ENCODE measurements at regions not wholly inside any gene's neighbourhood (a gene's known extent, or its start where the extent isn't known, plus 50 kb on each side); places are given as distances from the start of the nearest gene placed in this dataset.

DNA sequence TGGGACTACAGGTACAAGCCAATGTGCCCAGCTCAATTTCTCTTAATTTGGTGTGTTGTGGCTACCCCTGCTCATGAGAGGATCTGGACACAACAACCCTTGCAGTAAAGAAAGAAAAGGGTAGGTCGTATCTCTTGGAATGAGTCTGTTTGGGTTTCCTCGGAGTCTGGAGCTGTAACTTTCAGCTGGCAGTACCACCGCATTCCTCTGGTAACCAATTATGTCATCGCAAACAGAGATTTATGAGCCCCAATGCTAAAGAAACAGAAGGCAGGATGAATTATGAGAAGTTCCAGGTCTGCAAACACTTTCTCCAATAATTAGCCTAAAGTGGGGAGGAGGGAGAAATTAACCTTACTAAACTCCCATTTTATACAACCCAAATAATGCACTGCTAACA, 186.6 kb upstream of the NRP1 start:
- Histone ChIP-seq H3K36me3 (no peaks in the 10 kb centered on the region), H3K27ac (replicated peaks) (no peak overlapping the region), H3K4me3 (no peak overlapping the region), H3K27me3 (ENCODE audit: low read depth) (no peaks in the 10 kb centered on the region), H3K9me3 (replicated peaks) (no peaks in the 10 kb centered on the region), H3K4me1 (peaks cover 5% of the 10 kb centered on the region)
- intact Hi-C loops (cut with micrococcal nuclease): no loop called here
- DNase-seq: no peak
- TF ChIP-seq, protein P1, sequence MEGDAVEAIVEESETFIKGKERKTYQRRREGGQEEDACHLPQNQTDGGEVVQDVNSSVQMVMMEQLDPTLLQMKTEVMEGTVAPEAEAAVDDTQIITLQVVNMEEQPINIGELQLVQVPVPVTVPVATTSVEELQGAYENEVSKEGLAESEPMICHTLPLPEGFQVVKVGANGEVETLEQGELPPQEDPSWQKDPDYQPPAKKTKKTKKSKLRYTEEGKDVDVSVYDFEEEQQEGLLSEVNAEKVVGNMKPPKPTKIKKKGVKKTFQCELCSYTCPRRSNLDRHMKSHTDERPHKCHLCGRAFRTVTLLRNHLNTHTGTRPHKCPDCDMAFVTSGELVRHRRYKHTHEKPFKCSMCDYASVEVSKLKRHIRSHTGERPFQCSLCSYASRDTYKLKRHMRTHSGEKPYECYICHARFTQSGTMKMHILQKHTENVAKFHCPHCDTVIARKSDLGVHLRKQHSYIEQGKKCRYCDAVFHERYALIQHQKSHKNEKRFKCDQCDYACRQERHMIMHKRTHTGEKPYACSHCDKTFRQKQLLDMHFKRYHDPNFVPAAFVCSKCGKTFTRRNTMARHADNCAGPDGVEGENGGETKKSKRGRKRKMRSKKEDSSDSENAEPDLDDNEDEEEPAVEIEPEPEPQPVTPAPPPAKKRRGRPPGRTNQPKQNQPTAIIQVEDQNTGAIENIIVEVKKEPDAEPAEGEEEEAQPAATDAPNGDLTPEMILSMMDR (IDR thresholded peaks at IDR 0.05; ENCODE audit: borderline replicate concordance): no peak

DNA sequence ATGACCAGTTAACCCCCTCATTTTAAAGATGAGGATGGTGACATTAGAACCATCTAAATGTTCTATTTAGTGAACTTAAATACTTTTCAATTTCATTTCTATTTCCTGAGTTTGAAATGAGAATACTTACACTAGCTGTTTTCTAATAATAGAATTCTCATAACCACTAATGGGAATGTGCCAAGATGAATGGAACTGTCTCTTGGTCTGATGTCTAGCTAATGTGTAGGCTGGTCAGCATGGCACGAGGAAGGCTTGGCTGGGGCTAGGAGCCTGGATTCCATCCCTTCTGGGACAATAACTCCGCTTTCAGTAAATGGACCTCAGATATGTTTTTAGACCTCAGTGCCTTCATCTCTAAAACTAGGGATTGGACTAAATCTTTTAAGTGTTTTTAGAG, 185.8 kb upstream of the NRP1 start:
- TF ChIP-seq, protein P1 (IDR thresholded peaks at IDR 0.05; ENCODE audit: borderline replicate concordance): no peak
- DNase-seq: no peak
- Histone ChIP-seq H3K27ac (replicated peaks) (no peak overlapping the region), H3K4me3 (no peak overlapping the region), H3K36me3 (no peaks in the 10 kb centered on the region), H3K4me1 (peaks cover 5% of the 10 kb centered on the region), H3K27me3 (ENCODE audit: low read depth) (no peaks in the 10 kb centered on the region), H3K9me3 (replicated peaks) (no peaks in the 10 kb centered on the region)
- intact Hi-C loops (cut with micrococcal nuclease): no loop called here

DNA sequence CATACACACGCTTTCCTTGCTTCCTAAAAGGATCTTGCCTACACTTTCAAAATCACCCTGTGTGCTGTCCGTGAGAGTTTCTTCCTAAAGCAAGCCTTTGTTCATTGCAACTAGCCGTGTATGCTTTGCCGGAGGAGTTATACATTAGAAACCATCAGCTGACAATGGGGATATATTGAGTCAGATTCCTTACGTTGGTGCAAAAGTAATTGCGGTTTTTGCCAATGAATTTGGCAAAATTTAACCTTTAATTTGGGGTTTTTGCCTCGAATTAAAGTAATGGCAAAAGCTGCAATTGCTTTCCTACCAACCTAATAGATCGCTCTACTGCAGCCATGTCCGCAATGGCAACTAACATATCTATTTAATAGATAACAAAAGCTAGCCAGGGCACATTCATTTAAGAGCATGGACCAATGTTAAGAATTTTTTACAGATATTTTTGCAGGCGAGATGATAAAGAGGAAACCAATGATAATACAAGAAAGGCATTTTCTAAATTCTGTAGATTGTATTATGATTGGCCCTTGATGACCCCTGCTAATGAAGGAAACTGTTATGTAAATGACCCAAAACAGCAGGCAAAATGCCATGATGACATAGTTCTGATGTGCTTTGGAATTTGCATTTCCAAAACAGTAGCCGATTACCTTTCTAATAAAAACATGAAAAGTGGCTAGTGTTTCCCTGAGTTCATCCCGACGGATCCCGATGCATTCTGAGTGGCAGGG, 184.8 kb upstream of the NRP1 start:
- no peak for DNase-seq
- no peaks in the 10 kb centered on the region for H3K27me3 ChIP-seq (ENCODE audit: low read depth)
- TF ChIP-seq, protein P1 (IDR thresholded peaks at IDR 0.05; ENCODE audit: borderline replicate concordance): no peak
- intact Hi-C loops (cut with micrococcal nuclease): no loop called here
- no peak overlapping the region for H3K4me3 ChIP-seq
- no peaks in the 10 kb centered on the region for H3K36me3 ChIP-seq
- no peak overlapping the region for H3K27ac ChIP-seq (replicated peaks)
- peaks cover 5% of the 10 kb centered on the region for H3K4me1 ChIP-seq
- H3K9me3 ChIP-seq (replicated peaks): no peaks in the 10 kb centered on the region

DNA sequence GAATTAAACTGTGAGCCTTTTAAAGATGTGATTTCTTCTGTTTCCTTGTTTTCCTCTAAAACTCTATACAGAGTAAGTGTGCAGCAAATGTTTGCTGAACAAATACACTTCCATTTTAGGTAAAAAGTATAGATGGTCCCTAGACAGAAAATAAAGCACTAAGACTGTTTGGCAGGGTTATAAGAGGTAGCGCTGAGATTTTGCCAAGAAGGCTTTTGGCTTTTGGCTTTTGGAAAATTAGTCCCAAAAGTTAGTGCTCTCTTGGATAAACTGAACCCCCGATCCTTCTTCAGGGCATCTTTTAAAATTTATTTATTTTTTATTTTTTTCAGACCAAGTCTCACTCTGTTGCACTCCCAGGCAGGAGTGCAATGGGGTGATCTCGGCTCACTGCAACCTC, 175.7 kb upstream of the NRP1 start:
- Histone ChIP-seq H3K4me3 (no peak overlapping the region), H3K27me3 (ENCODE audit: low read depth) (no peaks in the 10 kb centered on the region), H3K36me3 (no peaks in the 10 kb centered on the region), H3K27ac (replicated peaks) (no peak overlapping the region), H3K9me3 (replicated peaks) (no peaks in the 10 kb centered on the region), H3K4me1 (peaks cover 13% of the 10 kb centered on the region)
- no peak for DNase-seq
- TF ChIP-seq, protein P1 (IDR thresholded peaks at IDR 0.05; ENCODE audit: borderline replicate concordance): no peak
- intact Hi-C loops (cut with micrococcal nuclease): no loop called here

DNA sequence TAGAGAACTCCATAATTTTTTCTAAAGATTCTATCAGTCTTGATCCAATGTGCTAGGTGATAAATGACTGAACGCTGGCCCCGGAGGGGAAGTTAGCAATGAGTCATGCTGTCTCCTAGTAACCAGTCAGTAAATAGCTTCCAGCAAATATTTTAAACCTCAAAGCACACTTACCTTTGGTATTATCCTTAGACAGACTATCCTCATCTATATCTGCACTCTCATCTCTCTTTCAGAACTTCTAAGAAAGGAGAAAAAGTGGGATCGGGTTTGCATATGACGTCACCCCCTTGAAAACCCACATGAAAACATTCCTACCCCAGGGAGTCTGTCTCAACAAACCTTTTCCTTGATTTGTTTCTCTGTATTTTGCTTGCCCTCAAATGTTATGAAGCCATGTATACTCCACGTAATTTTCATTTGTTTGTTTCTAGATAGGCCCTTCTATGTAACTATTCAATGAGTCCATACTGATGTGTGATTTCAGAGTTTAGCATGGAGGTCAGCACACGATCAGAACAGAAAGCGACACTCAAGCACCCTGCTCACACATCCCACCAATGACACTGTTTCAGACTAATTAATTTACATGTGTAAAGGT, 174.9 kb upstream of the NRP1 start:
- no peak for DNase-seq
- no peaks in the 10 kb centered on the region for H3K27me3 ChIP-seq (ENCODE audit: low read depth)
- H3K27ac ChIP-seq (replicated peaks): no peak overlapping the region
- H3K36me3 ChIP-seq: no peaks in the 10 kb centered on the region
- H3K9me3 ChIP-seq (replicated peaks): no peaks in the 10 kb centered on the region
- intact Hi-C loops (cut with micrococcal nuclease): no loop called here
- no peak overlapping the region for H3K4me3 ChIP-seq
- H3K4me1 ChIP-seq: peaks cover 13% of the 10 kb centered on the region
- TF ChIP-seq, protein P1 (IDR thresholded peaks at IDR 0.05; ENCODE audit: borderline replicate concordance): no peak

Data from left ventricle myocardium inferior (tissue), 1 donor.